Right ventricle myocardium inferior (tissue), 1 donor: ENCODE measurements at regions not wholly inside any gene's neighbourhood (a gene's known extent, or its start where the extent isn't known, plus 50 kb on each side); places are given as distances from the start of the nearest gene placed in this dataset.

Experiments
- ATAC-seq: fragments of 200-7000 bp; cut with Tn5 transposase; one replicate; pipeline ENCODE4 v1.9.1; 2020; ENCODE audit warnings: mild to moderate bottlenecking, moderate library complexity
- DNase-seq: peaks from one replicate; pipeline ENCODE4 v3.0.0; 2021; ENCODE audit errors: missing footprints
- intact Hi-C: fragments of 100-400 bp; cut with DNase I; formaldehyde crosslinking; loops from one replicate; pipeline ENCODE4 v1.11.0; 2022
- donor health status: DM: no; HTN: yes; CAD: no; lungs with severe emphysema.

GRCh38 chr2:173574324-173575112 is 219.8 kb downstream of the CDCA7 start:
- intact Hi-C loops = loop anchor here (5.0 kb wide), 1 partner anchor 768 kb away; no protein-coding TSS in a partner anchor
- ATAC-seq = no peak
- DNase-seq = no peak

- no peak for ATAC-seq
- no peak for DNase-seq
- intact Hi-C loops = no loop called here
These were observed 223.9 kb downstream of the CDCA7 start for GRCh38 chr2:173578404-173579107.

- ATAC-seq = no peak
- no peak for DNase-seq
- intact Hi-C loops = loop anchor here (5.0 kb wide), 1 partner anchor 472 kb away; no protein-coding TSS in a partner anchor
These were observed 225.7 kb downstream of the CDCA7 start for GRCh38 chr2:173580351-173580750.

- no peak for ATAC-seq
- intact Hi-C loops = loop anchor here (5.0 kb wide), 1 partner anchor 471 kb away; no protein-coding TSS in a partner anchor
- no peak for DNase-seq
These were observed 226.3 kb downstream of the CDCA7 start for GRCh38 chr2:173580956-173581355.

GRCh38 chr2:173583196-173583595 is 228.5 kb downstream of the CDCA7 start:
- DNase-seq (no peak), ATAC-seq (no peak)
- intact Hi-C loops = loop anchor here (5.0 kb wide), 1 partner anchor 469 kb away; no protein-coding TSS in a partner anchor

GRCh38 chr2:173584000-173584399 is 229.3 kb downstream of the CDCA7 start:
- DNase-seq = no peak
- no peak for ATAC-seq
- intact Hi-C loops = loop anchor here (5.0 kb wide), 1 partner anchor 468 kb away; no protein-coding TSS in a partner anchor

GRCh38 chr2:173584676-173585458 is 230.2 kb downstream of the CDCA7 start:
- no peak for ATAC-seq
- no peak for DNase-seq
- intact Hi-C loops = loop anchor here (5.0 kb wide), 1 partner anchor 467 kb away; no protein-coding TSS in a partner anchor

GRCh38 chr2:173588931-173589369 is 234.3 kb downstream of the CDCA7 start:
- intact Hi-C loops = no loop called here
- DNase-seq (no peak), ATAC-seq (no peak)

GRCh38 chr2:173589604-173590275 is 235.1 kb downstream of the CDCA7 start:
- intact Hi-C loops = no loop called here
- DNase-seq = no peak
- peak; percentile 45 for ATAC-seq

- intact Hi-C loops = no loop called here
- peak; percentile 93 for ATAC-seq
These were observed 235.7 kb downstream of the CDCA7 start for GRCh38 chr2:173590276-173590861.

GRCh38 chr2:173593109-173593508 is 238.4 kb downstream of the CDCA7 start:
- ATAC-seq (no peak), DNase-seq (no peak)
- intact Hi-C loops = no loop called here

More at GRCh38 chr2:173590276-173590861, 235.7 kb downstream of the CDCA7 start:
- peak; percentile 73 for DNase-seq

- intact Hi-C loops = no loop called here
- DNase-seq (no peak), ATAC-seq (no peak)
These were observed 241.6 kb downstream of the CDCA7 start for GRCh38 chr2:173596244-173596643.

GRCh38 chr2:173598525-173598924 is 243.9 kb downstream of the CDCA7 start:
- DNase-seq = no peak
- intact Hi-C loops = no loop called here

GRCh38 chr2:173599821-173600359 is 245.2 kb downstream of the CDCA7 start:
- intact Hi-C loops = no loop called here
- ATAC-seq = no peak
- DNase-seq = no peak

More at GRCh38 chr2:173598525-173598924, 243.9 kb downstream of the CDCA7 start:
- no peak for ATAC-seq

- DNase-seq = no peak
- no peak for ATAC-seq
- intact Hi-C loops = no loop called here
These were observed 247.6 kb downstream of the CDCA7 start for GRCh38 chr2:173602153-173602795.

- DNase-seq = no peak
These were observed 251.3 kb downstream of the CDCA7 start for GRCh38 chr2:173605994-173606393.

GRCh38 chr2:173606619-173607248 is 252.1 kb downstream of the CDCA7 start:
- intact Hi-C loops = no loop called here
- no peak for DNase-seq
- ATAC-seq = no peak

More at GRCh38 chr2:173605994-173606393, 251.3 kb downstream of the CDCA7 start:
- ATAC-seq = no peak
- intact Hi-C loops = no loop called here
